Endothelial cell of umbilical vein (primary cell): ENCODE measurements at regions not wholly inside any gene's neighbourhood (a gene's known extent, or its start where the extent isn't known, plus 50 kb on each side); places are given as distances from the start of the nearest gene placed in this dataset.

Source experiments
- BruUV-seq: library from RNA; stranded (reverse); fragments of 400-500 nt; replicated peaks from 2 replicates; lab custom pipeline; 2021; lab: Mats Ljungman, UMichigan
- CTCF ChIA-PET: fragments of 300-600, 350-600 bp; sonication (Branson Sonifier 250); formaldehyde crosslinking; loops from one replicate; lab custom pipeline; 2021; ENCODE audit warnings: antibody characterized with exemption, inconsistent platforms; lab: Charles Lee
- POLR2A ChIA-PET: fragments of 300-600, 350-600 bp; sonication (Branson Sonifier 250); formaldehyde crosslinking; loops from one replicate; lab custom pipeline; 2021; ENCODE audit warnings: antibody characterized with exemption, inconsistent platforms; lab: Charles Lee
- DNase-seq: peaks from one replicate; pipeline ENCODE4 v3.0.0-alpha.2; 2011; ENCODE audit warnings: low read depth, low spot score
- FAIRE-seq: peaks from 2 replicates; lab custom pipeline; 2011; peaks lifted over from hg19 to GRCh38; lab: Jason Lieb, UNC
- H2AFZ ChIP-seq: 2 replicates; pipeline ENCODE4 v1.6.0; 2012; ENCODE audit warnings: low read depth, low read length, control low read depth, inconsistent platforms
- H3K27ac ChIP-seq: 2 replicates; pipeline ENCODE4 v1.5.1; 2011; ENCODE audit warnings: low read depth, mild to moderate bottlenecking, control low read depth, low read length, moderate library complexity; ENCODE audit not compliant: insufficient read depth
- H3K27me3 ChIP-seq, 2 experiments: 2 replicates each; pipeline versions ENCODE4 v1.6.0 to v1.6.1; 2011; ENCODE audit warnings: low read length in 2 of 2, mixed read lengths in 1 of 2; ENCODE audit not compliant: control insufficient read depth in 2 of 2, insufficient read depth in 2 of 2
- H3K36me3 ChIP-seq, 2 experiments: 2 replicates in 1 of 2; 3 replicates in 1 of 2; pipeline ENCODE4 v1.5.1; 2011; ENCODE audit warnings: low read length in 2 of 2, mild to moderate bottlenecking in 1 of 2, moderate library complexity in 1 of 2; ENCODE audit not compliant: control insufficient read depth in 2 of 2, insufficient read depth in 2 of 2; ENCODE audit errors: extremely low read depth in 1 of 2
- H3K4me1 ChIP-seq: 3 replicates; pipeline ENCODE4 v1.5.1; 2011; ENCODE audit warnings: mild to moderate bottlenecking, low read length; ENCODE audit not compliant: control insufficient read depth, insufficient read depth; ENCODE audit errors: extremely low read depth
- H3K4me2 ChIP-seq: 2 replicates; pipeline ENCODE4 v1.6.1; 2011; ENCODE audit warnings: low read length, control low read depth, mixed read lengths; ENCODE audit not compliant: insufficient read depth
- H3K4me3 ChIP-seq, 3 experiments: fragments of 200-600 bp in 1 of 3; sonication (generic), shearing (Covaris generic) in 1 of 3; replicated peaks in 1 of 3; 2 replicates each; pipeline ENCODE4 v1.5.1; 2011 to 2016; ENCODE audit warnings: control low read depth in 3 of 3, low read length in 3 of 3, mild to moderate bottlenecking in 2 of 3, inconsistent platforms in 1 of 3, low read depth in 1 of 3, moderate library complexity in 1 of 3; ENCODE audit not compliant: insufficient read depth in 1 of 3
- H3K79me2 ChIP-seq: 2 replicates; pipeline ENCODE4 v1.6.0; 2012; ENCODE audit warnings: low read length, inconsistent platforms; ENCODE audit not compliant: control insufficient read depth, insufficient read depth
- H3K9ac ChIP-seq: replicated peaks from 2 replicates; pipeline ENCODE3; 2011; ENCODE audit warnings: low read length, control low read depth; ENCODE audit not compliant: insufficient read depth; ENCODE audit errors: extremely low read depth
- H3K9me1 ChIP-seq: replicated peaks from 3 replicates; pipeline ENCODE4 v1.6.0; 2011; ENCODE audit warnings: mild to moderate bottlenecking, low read length; ENCODE audit not compliant: control insufficient read depth, insufficient read depth; ENCODE audit errors: extremely low read depth
- H3K9me3 ChIP-seq: replicated peaks from 2 replicates; pipeline ENCODE4 v1.5.1; 2012; ENCODE audit warnings: low read length, inconsistent platforms; ENCODE audit not compliant: control insufficient read depth, insufficient read depth
- H4K20me1 ChIP-seq: replicated peaks from 2 replicates; pipeline ENCODE3; 2011; ENCODE audit warnings: mild to moderate bottlenecking, low read length; ENCODE audit not compliant: control insufficient read depth, insufficient read depth; ENCODE audit errors: extremely low read depth
- FOS ChIP-seq: IDR thresholded peaks from 2 replicates; pipeline ENCODE4 v1.6.1; 2011; ENCODE audit warnings: mild to moderate bottlenecking, low read length, moderate library complexity, borderline replicate concordance; ENCODE audit not compliant: insufficient read depth
- GATA2 ChIP-seq: IDR thresholded peaks from 2 replicates; pipeline ENCODE4 v1.7.0; 2011; ENCODE audit warnings: low read depth, mild to moderate bottlenecking, moderate library complexity, mixed read lengths, low read length; ENCODE audit not compliant: insufficient read length, insufficient read depth
- JUN ChIP-seq: IDR thresholded peaks from 2 replicates; pipeline ENCODE4 v1.6.1; 2011; ENCODE audit warnings: borderline replicate concordance, low read depth; ENCODE audit not compliant: insufficient read length, insufficient read depth
- MYC ChIP-seq: IDR thresholded peaks from one replicate; pipeline ENCODE4 v1.6.1; 2011; ENCODE audit warnings: mild to moderate bottlenecking, low read depth, low read length
- POLR2A ChIP-seq: IDR thresholded peaks from 2 replicates; pipeline ENCODE4 v1.6.1; 2012; ENCODE audit warnings: low read depth, mild to moderate bottlenecking, control low read depth, low read length
- dilution Hi-C: fragments of 300-500 bp; cut with MboI; formaldehyde crosslinking; loops from one replicate; pipeline ENCODE4 v1.15.0; 2019; ENCODE audit warnings: low sequenced_read_pairs; ENCODE audit not compliant: extremely low pct_ligation_motif_present
- intact Hi-C: fragments of 100-400 bp; cut with micrococcal nuclease; formaldehyde crosslinking; loops from one replicate; pipeline ENCODE4 v1.10.0; 2022
- TF ChIP-seq, protein P1 (sequence below), 2 donors: IDR thresholded peaks; 1 replicate in 1 of 2; 2 replicates in 1 of 2; pipeline ENCODE4 v1.5.1; 2011; ENCODE audit warnings: low read length in 2 of 2, mild to moderate bottlenecking in 2 of 2, moderate library complexity in 2 of 2, control low read depth in 1 of 2, inconsistent platforms in 1 of 2, low read depth in 1 of 2; ENCODE audit not compliant: insufficient read depth in 1 of 2; ENCODE audit errors: extremely low read depth in 1 of 2

DNA sequence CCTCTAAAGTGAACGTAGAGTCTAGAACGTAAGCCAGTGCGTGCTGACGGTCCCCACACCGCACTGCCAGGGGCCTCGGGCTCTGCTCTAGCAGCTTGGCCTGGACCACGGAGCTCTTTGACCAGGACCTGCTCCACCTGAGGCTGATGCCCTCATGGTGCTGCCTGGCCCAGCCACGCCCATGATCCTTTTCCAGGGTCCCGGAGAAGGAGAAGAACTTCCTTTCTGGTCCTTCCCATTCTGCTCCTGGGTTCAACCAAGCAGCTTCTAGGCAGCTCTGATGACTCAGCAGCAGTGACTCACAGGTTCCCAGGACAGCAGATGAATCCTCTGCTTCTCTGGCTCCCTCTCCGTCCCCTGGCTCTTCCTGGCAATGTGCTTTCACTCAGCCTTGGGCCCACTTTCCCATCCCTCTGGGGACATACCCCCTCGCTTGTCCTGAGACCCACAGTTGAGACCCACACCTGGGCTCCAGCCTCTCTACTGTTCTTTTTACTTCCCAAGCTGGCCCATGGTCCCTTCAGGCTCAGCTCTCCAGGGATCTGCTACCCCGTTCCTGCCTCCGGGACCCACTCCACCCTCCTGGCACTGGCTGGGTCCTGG lies 246.3 kb upstream of the RAB4A start:
- intact Hi-C loops (loop anchor here (5.0 kb wide), 1 partner anchor 187 kb away; no protein-coding TSS in a partner anchor), dilution Hi-C loops (no loop called here)
- Histone ChIP-seq H3K27ac (no peak overlapping the region), H3K27me3 (no peaks in the 10 kb centered on the region), H3K36me3 (no peaks in the 10 kb centered on the region), H3K9me3 (no peaks in the 10 kb centered on the region), H3K9ac (no peak overlapping the region), H3K4me1 (peaks cover 15% of the 10 kb centered on the region), H3K4me3 (no peak overlapping the region), H4K20me1 (no peaks in the 10 kb centered on the region), H3K79me2 (no peaks in the 10 kb centered on the region), H2AFZ (no peak overlapping the region), H3K4me2 (no peak overlapping the region), H3K9me1 (no peaks in the 10 kb centered on the region)
- FAIRE-seq (peak; percentile 88), DNase-seq (peak; percentile 55)
- BruUV-seq, result no TSS peak
- CTCF ChIA-PET, result no interaction called here
- TF ChIP-seq, protein P1, sequence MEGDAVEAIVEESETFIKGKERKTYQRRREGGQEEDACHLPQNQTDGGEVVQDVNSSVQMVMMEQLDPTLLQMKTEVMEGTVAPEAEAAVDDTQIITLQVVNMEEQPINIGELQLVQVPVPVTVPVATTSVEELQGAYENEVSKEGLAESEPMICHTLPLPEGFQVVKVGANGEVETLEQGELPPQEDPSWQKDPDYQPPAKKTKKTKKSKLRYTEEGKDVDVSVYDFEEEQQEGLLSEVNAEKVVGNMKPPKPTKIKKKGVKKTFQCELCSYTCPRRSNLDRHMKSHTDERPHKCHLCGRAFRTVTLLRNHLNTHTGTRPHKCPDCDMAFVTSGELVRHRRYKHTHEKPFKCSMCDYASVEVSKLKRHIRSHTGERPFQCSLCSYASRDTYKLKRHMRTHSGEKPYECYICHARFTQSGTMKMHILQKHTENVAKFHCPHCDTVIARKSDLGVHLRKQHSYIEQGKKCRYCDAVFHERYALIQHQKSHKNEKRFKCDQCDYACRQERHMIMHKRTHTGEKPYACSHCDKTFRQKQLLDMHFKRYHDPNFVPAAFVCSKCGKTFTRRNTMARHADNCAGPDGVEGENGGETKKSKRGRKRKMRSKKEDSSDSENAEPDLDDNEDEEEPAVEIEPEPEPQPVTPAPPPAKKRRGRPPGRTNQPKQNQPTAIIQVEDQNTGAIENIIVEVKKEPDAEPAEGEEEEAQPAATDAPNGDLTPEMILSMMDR (IDR thresholded peaks at IDR 0.05; ENCODE audit: extremely low read depth in 1 of 2, insufficient read depth in 1 of 2, low read depth in 1 of 2, low read length in 2 of 2), result no peak
- TF ChIP-seq JUN (peak; percentile 66), POLR2A (no peak), MYC (no peak), FOS (peak; percentile 90), GATA2 (no peak)
- POLR2A ChIA-PET, result no interaction called here
